ENCODE measurements at regions not wholly inside any gene's neighbourhood (a gene's known extent, or its start where the extent isn't known, plus 50 kb on each side); places are given as distances from the start of the nearest gene placed in this dataset.

GRCh38 chr12:124100572-124101178, 127.7 kb downstream of the ZNF664 start (continued):
- TF ChIP-seq ZNF70 (CRISPR knock-in tag; IDR thresholded peaks at IDR 0.05) (no peak), BACH2 (CRISPR knock-in tag; IDR thresholded peaks at IDR 0.05; ENCODE audit: borderline replicate concordance) (no peak), TCF4 (CRISPR knock-in tag; IDR thresholded peaks at IDR 0.05; ENCODE audit: borderline replicate concordance) (no peak), TOX (CRISPR knock-in tag; IDR thresholded peaks at IDR 0.05; ENCODE audit: borderline replicate concordance) (no peak)

GRCh38 chr12:124105546-124105945, 132.5 kb downstream of the ZNF664 start:
- TF ChIP-seq OSR1 (CRISPR knock-in tag; IDR thresholded peaks at IDR 0.05) (no peak), RARB (CRISPR knock-in tag; IDR thresholded peaks at IDR 0.05) (no peak)
- no peak for ATAC-seq

DNA sequence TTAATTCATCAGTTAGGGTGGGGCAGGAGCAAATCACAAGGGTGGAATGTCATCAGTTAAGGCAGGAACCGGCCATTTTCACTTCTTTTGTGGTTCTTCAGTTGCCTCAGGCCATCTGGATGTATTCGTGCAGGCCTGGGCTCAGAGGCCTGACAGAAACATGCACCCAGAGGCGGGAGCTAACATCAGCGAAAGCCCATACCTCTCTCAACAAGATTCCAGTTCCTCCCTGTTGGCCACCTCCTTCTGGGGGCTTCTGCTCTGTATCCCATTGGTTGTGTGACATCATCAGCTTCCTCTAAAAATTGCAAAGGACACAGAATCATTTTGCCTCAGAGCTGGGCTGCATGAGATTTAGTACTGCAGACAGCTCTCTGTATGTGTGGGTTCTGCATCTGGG, 134.3 kb downstream of the ZNF664 start:
- no peak for ATAC-seq
- TF ChIP-seq BACH2 (CRISPR knock-in tag; IDR thresholded peaks at IDR 0.05; ENCODE audit: borderline replicate concordance) (no peak), RARB (CRISPR knock-in tag; IDR thresholded peaks at IDR 0.05) (no peak), SNAI2 (CRISPR knock-in tag; IDR thresholded peaks at IDR 0.05) (no peak), OSR1 (CRISPR knock-in tag; IDR thresholded peaks at IDR 0.05) (no peak), TOX (CRISPR knock-in tag; IDR thresholded peaks at IDR 0.05; ENCODE audit: borderline replicate concordance) (no peak), ESRRG (CRISPR knock-in tag; IDR thresholded peaks at IDR 0.05) (no peak), TCF4 (CRISPR knock-in tag; IDR thresholded peaks at IDR 0.05; ENCODE audit: borderline replicate concordance) (no peak), ZNF565 (CRISPR knock-in tag; conservative IDR thresholded peaks at IDR 0.05; ENCODE audit: low read depth) (no peak), CSDC2 (CRISPR knock-in tag; IDR thresholded peaks at IDR 0.05) (no peak), PPARA (CRISPR knock-in tag; IDR thresholded peaks at IDR 0.05; ENCODE audit: borderline replicate concordance) (no peak), ZFP30 (CRISPR knock-in tag; IDR thresholded peaks at IDR 0.05) (no peak)
- TF ChIP-seq, protein P1, sequence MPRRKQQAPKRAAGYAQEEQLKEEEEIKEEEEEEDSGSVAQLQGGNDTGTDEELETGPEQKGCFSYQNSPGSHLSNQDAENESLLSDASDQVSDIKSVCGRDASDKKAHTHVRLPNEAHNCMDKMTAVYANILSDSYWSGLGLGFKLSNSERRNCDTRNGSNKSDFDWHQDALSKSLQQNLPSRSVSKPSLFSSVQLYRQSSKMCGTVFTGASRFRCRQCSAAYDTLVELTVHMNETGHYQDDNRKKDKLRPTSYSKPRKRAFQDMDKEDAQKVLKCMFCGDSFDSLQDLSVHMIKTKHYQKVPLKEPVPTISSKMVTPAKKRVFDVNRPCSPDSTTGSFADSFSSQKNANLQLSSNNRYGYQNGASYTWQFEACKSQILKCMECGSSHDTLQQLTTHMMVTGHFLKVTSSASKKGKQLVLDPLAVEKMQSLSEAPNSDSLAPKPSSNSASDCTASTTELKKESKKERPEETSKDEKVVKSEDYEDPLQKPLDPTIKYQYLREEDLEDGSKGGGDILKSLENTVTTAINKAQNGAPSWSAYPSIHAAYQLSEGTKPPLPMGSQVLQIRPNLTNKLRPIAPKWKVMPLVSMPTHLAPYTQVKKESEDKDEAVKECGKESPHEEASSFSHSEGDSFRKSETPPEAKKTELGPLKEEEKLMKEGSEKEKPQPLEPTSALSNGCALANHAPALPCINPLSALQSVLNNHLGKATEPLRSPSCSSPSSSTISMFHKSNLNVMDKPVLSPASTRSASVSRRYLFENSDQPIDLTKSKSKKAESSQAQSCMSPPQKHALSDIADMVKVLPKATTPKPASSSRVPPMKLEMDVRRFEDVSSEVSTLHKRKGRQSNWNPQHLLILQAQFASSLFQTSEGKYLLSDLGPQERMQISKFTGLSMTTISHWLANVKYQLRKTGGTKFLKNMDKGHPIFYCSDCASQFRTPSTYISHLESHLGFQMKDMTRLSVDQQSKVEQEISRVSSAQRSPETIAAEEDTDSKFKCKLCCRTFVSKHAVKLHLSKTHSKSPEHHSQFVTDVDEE (CRISPR knock-in tag; IDR thresholded peaks at IDR 0.05) = no peak
- TF ChIP-seq, protein P2, sequence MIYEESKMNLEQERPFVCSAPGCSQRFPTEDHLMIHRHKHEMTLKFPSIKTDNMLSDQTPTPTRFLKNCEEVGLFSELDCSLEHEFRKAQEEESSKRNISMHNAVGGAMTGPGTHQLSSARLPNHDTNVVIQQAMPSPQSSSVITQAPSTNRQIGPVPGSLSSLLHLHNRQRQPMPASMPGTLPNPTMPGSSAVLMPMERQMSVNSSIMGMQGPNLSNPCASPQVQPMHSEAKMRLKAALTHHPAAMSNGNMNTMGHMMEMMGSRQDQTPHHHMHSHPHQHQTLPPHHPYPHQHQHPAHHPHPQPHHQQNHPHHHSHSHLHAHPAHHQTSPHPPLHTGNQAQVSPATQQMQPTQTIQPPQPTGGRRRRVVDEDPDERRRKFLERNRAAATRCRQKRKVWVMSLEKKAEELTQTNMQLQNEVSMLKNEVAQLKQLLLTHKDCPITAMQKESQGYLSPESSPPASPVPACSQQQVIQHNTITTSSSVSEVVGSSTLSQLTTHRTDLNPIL (CRISPR knock-in tag; IDR thresholded peaks at IDR 0.05; ENCODE audit: low read depth) = no peak
- TF ChIP-seq, protein P3, sequence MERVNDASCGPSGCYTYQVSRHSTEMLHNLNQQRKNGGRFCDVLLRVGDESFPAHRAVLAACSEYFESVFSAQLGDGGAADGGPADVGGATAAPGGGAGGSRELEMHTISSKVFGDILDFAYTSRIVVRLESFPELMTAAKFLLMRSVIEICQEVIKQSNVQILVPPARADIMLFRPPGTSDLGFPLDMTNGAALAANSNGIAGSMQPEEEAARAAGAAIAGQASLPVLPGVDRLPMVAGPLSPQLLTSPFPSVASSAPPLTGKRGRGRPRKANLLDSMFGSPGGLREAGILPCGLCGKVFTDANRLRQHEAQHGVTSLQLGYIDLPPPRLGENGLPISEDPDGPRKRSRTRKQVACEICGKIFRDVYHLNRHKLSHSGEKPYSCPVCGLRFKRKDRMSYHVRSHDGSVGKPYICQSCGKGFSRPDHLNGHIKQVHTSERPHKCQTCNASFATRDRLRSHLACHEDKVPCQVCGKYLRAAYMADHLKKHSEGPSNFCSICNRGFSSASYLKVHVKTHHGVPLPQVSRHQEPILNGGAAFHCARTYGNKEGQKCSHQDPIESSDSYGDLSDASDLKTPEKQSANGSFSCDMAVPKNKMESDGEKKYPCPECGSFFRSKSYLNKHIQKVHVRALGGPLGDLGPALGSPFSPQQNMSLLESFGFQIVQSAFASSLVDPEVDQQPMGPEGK (CRISPR knock-in tag; IDR thresholded peaks at IDR 0.05; ENCODE audit: borderline replicate concordance) = no peak

GRCh38 chr12:124109760-124110159, 136.7 kb downstream of the ZNF664 start:
- ATAC-seq = peak; percentile 75
- TF ChIP-seq RARB (CRISPR knock-in tag; IDR thresholded peaks at IDR 0.05) = no peak
- TF ChIP-seq CSDC2 (CRISPR knock-in tag; IDR thresholded peaks at IDR 0.05) = no peak
- no peak for TF ChIP-seq SNAI2 (CRISPR knock-in tag; IDR thresholded peaks at IDR 0.05)
- TF ChIP-seq ISL1 (CRISPR knock-in tag; IDR thresholded peaks at IDR 0.05) = no peak
- TF ChIP-seq BACH2 (CRISPR knock-in tag; IDR thresholded peaks at IDR 0.05; ENCODE audit: borderline replicate concordance) = no peak
- no peak for TF ChIP-seq ZFP3 (CRISPR knock-in tag; IDR thresholded peaks at IDR 0.05)
- TF ChIP-seq ZFP30 (CRISPR knock-in tag; IDR thresholded peaks at IDR 0.05) = no peak
- TF ChIP-seq ZNF565 (CRISPR knock-in tag; conservative IDR thresholded peaks at IDR 0.05; ENCODE audit: low read depth) = no peak
- no peak for TF ChIP-seq ESRRG (CRISPR knock-in tag; IDR thresholded peaks at IDR 0.05)
- no peak for TF ChIP-seq POU6F1 (CRISPR knock-in tag; IDR thresholded peaks at IDR 0.05; ENCODE audit: borderline replicate concordance, low read depth)
- TF ChIP-seq PPARA (CRISPR knock-in tag; IDR thresholded peaks at IDR 0.05; ENCODE audit: borderline replicate concordance) = no peak
- TF ChIP-seq ARNTL (CRISPR knock-in tag; IDR thresholded peaks at IDR 0.05; ENCODE audit: borderline replicate concordance, low read depth) = no peak
- no peak for TF ChIP-seq ZNF70 (CRISPR knock-in tag; IDR thresholded peaks at IDR 0.05)

All from SK-N-SH treated with all-trans-retinoic acid at 6 μM for 48 hours (cell line).